Stromal cell of bone marrow (primary cell): ENCODE measurements at regions not wholly inside any gene's neighbourhood (a gene's known extent, or its start where the extent isn't known, plus 50 kb on each side); places are given as distances from the start of the nearest gene placed in this dataset.
"Not testable (repeated sequence)": the region's sequence is repeated elsewhere in the genome, so short reads cannot be mapped to it uniquely, and the experiment has no call there.

Experiments
- DNase-seq: peaks from one replicate; pipeline ENCODE4 v3.0.0-alpha.2; 2012; ENCODE audit warnings: low read depth

- no peak for DNase-seq
These were observed 400.8 kb upstream of the PIK3R1 start for GRCh38 chr5:67814569-67815311.

- no peak for DNase-seq
These were observed 401.5 kb upstream of the PIK3R1 start for GRCh38 chr5:67813877-67814539.

GRCh38 chr5:67809589-67809988, 406.0 kb upstream of the PIK3R1 start:
- DNase-seq = no peak

- peak; percentile 61 for DNase-seq
These were observed 407.2 kb upstream of the PIK3R1 start for GRCh38 chr5:67808340-67808739.

GRCh38 chr5:67807439-67807888, 408.1 kb upstream of the PIK3R1 start:
- no peak for DNase-seq

GRCh38 chr5:67806654-67807438, 408.7 kb upstream of the PIK3R1 start:
- DNase-seq = no peak

- no peak for DNase-seq
These were observed 409.7 kb upstream of the PIK3R1 start for GRCh38 chr5:67805666-67806348.

GRCh38 chr5:67802766-67803165, 412.8 kb upstream of the PIK3R1 start:
- DNase-seq = no peak

GRCh38 chr5:67799732-67800234, 415.8 kb upstream of the PIK3R1 start:
- peak; percentile 68 for DNase-seq

- not testable (repeated sequence) for DNase-seq
These were observed 417.1 kb upstream of the PIK3R1 start for GRCh38 chr5:67798470-67798869.

- no peak for DNase-seq
These were observed 419.6 kb upstream of the PIK3R1 start for GRCh38 chr5:67795781-67796477.

GRCh38 chr5:67793966-67794365, 421.6 kb upstream of the PIK3R1 start:
- DNase-seq = no peak

- no peak for DNase-seq
These were observed 422.1 kb upstream of the PIK3R1 start for GRCh38 chr5:67793418-67793817.

- DNase-seq = no peak
These were observed 422.7 kb upstream of the PIK3R1 start for GRCh38 chr5:67792891-67793290.

- no peak for DNase-seq
These were observed 425.2 kb upstream of the PIK3R1 start for GRCh38 chr5:67790390-67790789.

GRCh38 chr5:67779893-67780623, 435.5 kb upstream of the PIK3R1 start:
- not testable (repeated sequence) for DNase-seq

GRCh38 chr5:67774786-67775185, 440.8 kb upstream of the PIK3R1 start:
- no peak for DNase-seq

- DNase-seq = peak; percentile 59
These were observed 441.3 kb upstream of the PIK3R1 start for GRCh38 chr5:67774267-67774552.

- peak; percentile 66 for DNase-seq
These were observed 441.9 kb upstream of the PIK3R1 start for GRCh38 chr5:67773411-67774266.

- no peak for DNase-seq
These were observed 443.8 kb upstream of the PIK3R1 start for GRCh38 chr5:67771791-67772190.
